ENCODE measurements at regions not wholly inside any gene's neighbourhood (a gene's known extent, or its start where the extent isn't known, plus 50 kb on each side); places are given as distances from the start of the nearest gene placed in this dataset.

- Histone ChIP-seq H3K4me3 (ENCODE audit: insufficient read depth, low read depth, low read length) (no peak overlapping the region), H2AK9ac (replicated peaks; ENCODE audit: low read depth, low read length, poor library complexity) (no peak overlapping the region), H3K18ac (ENCODE audit: low read depth, low read length) (no peak overlapping the region), H2BK120ac (ENCODE audit: low read depth, low read length) (no peak overlapping the region), H4K8ac (ENCODE audit: low read depth in 2 of 2, low read length in 2 of 2) (no peak overlapping the region), H3K23ac (ENCODE audit: low read depth, low read length) (no peak overlapping the region), H3K4me2 (ENCODE audit: low read depth, low read length) (no peak overlapping the region), H3K4ac (ENCODE audit: low read depth, low read length) (no peak overlapping the region), H2AK5ac (ENCODE audit: low read depth, low read length) (no peak overlapping the region), H3K27me3 (ENCODE audit: control insufficient read depth, insufficient read depth, low read length) (peaks cover 34% of the 10 kb centered on the region), H2AFZ (replicated peaks; ENCODE audit: low read length, poor library complexity) (no peak overlapping the region), H4K91ac (ENCODE audit: insufficient read depth, low read depth, low read length) (no peak overlapping the region), H3K9me3 (ENCODE audit: control insufficient read depth, insufficient read depth, low read length) (peaks cover 2% of the 10 kb centered on the region; the same call in 1 of the 2 replicates), H3K4me1 (ENCODE audit: control insufficient read depth, insufficient read depth, low read length) (no peaks in the 10 kb centered on the region), H3K14ac (replicated peaks; ENCODE audit: low read depth, low read length) (no peak overlapping the region), H2BK5ac (ENCODE audit: low read depth, low read length, poor library complexity, severe bottlenecking) (no peak overlapping the region), H3K9ac (ENCODE audit: low read depth, low read length) (no peak overlapping the region), H4K20me1 (ENCODE audit: insufficient read depth, low read length) (no peaks in the 10 kb centered on the region), H3K56ac (ENCODE audit: extremely low read depth, insufficient read depth, low read length) (no peak overlapping the region), H2BK15ac (ENCODE audit: low read depth, low read length) (no peak overlapping the region), H4K5ac (ENCODE audit: low read depth, low read length) (no peak overlapping the region), H3K27ac (ENCODE audit: insufficient read depth, low read length) (no peak overlapping the region), H3K79me1 (ENCODE audit: low read depth in 1 of 2, low read length in 2 of 2) (no peaks in the 10 kb centered on the region), H2BK20ac (ENCODE audit: low read depth, low read length) (no peak overlapping the region), H3K36me3 (ENCODE audit: control insufficient read depth, insufficient read depth, low read length) (no peaks in the 10 kb centered on the region), H3K9me1 (ENCODE audit: insufficient read depth, low read length) (no peaks in the 10 kb centered on the region)
- intact Hi-C loops (cut with micrococcal nuclease), result no loop called here
- BruUV-seq (replicated peaks), result no TSS peak
- DNase-seq (no peak), ATAC-seq (ENCODE audit: low read depth) (no peak)
- TF ChIP-seq, protein P1, sequence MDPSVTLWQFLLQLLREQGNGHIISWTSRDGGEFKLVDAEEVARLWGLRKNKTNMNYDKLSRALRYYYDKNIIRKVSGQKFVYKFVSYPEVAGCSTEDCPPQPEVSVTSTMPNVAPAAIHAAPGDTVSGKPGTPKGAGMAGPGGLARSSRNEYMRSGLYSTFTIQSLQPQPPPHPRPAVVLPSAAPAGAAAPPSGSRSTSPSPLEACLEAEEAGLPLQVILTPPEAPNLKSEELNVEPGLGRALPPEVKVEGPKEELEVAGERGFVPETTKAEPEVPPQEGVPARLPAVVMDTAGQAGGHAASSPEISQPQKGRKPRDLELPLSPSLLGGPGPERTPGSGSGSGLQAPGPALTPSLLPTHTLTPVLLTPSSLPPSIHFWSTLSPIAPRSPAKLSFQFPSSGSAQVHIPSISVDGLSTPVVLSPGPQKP (IDR thresholded peaks at IDR 0.05; ENCODE audit: borderline replicate concordance, low read depth, low read length), result no peak
- in situ Hi-C loops (cut with MboI; ENCODE audit: low sequenced_read_pairs), result no loop called here
- ChIA-PET CTCF (no interaction called here), POLR2A (ENCODE audit: unreplicated experiment) (no interaction called here)
- dilution Hi-C loops (cut with HindIII; ENCODE audit: low sequenced_read_pairs, unreplicated experiment), result no loop called here
- WGBS, 2 experiments (ENCODE audit: extremely low coverage in 2 of 2, insufficient read length in 1 of 2), result 18% methylated on average over 6 of the region's 23 CpGs; no CpG with 5 or more reads in 1 of the 2 experiments
Measured at GRCh38 chrX:39613997-39614679, 483.6 kb downstream of the BCOR start.

All from IMR-90 (cell line).